PC-3 (cell line): ENCODE measurements at regions not wholly inside any gene's neighbourhood (a gene's known extent, or its start where the extent isn't known, plus 50 kb on each side); places are given as distances from the start of the nearest gene placed in this dataset.

Experiments used
- ATAC-seq: fragments of 200-7000 bp; cut with Tn5 transposase; 2 replicates; pipeline ENCODE4 v1.9.1; 2020; ENCODE audit warnings: mild to moderate bottlenecking, moderate library complexity
- BruUV-seq: library from RNA; stranded (reverse); fragments of 400-500 nt; replicated peaks from 2 replicates; lab custom pipeline; 2021; lab: Mats Ljungman, UMichigan
- CTCF ChIA-PET: fragments of 300-600 bp; sonication (Branson Sonifier 250); formaldehyde crosslinking; loops from one replicate; lab custom pipeline; 2022; ENCODE audit warnings: antibody characterized with exemption; lab: Charles Lee
- POLR2A ChIA-PET: fragments of 300-600 bp; sonication (Branson Sonifier 250); formaldehyde crosslinking; loops from one replicate; lab custom pipeline; 2022; ENCODE audit warnings: antibody characterized with exemption; ENCODE audit not compliant: unreplicated experiment; lab: Charles Lee
- DNase-seq: peaks from one replicate; pipeline ENCODE4 v3.0.0-alpha.2; 2015
- H2AFZ ChIP-seq: fragments of 300-600 bp; sonication (generic); 2 replicates; pipeline ENCODE4 v1.6.0; 2016; ENCODE audit warnings: antibody characterized with exemption, low read length
- H3F3A ChIP-seq: fragments of 300-600 bp; sonication (generic); one replicate; pipeline ENCODE4 v1.6.0; 2017; ENCODE audit warnings: antibody characterized with exemption, low read length, control low read depth, mild to moderate bottlenecking; ENCODE audit not compliant: unreplicated experiment
- H3K27ac ChIP-seq: fragments of 300-600 bp; sonication (generic); 2 replicates; pipeline ENCODE4 v1.5.1; 2016; ENCODE audit warnings: mild to moderate bottlenecking, low read length
- H3K27me3 ChIP-seq: fragments of 300-600 bp; sonication (generic); 2 replicates; pipeline ENCODE4 v1.6.1; 2016; ENCODE audit warnings: low read length, mixed read lengths
- H3K36me3 ChIP-seq: fragments of 300-600 bp; sonication (generic); 2 replicates; pipeline ENCODE4 v1.6.1; 2016; ENCODE audit warnings: low read depth, mixed run types, low read length, mixed read lengths
- H3K4me1 ChIP-seq: fragments of 300-600 bp; sonication (generic); 2 replicates; pipeline ENCODE4 v1.5.1; 2016; ENCODE audit warnings: low read length; ENCODE audit not compliant: insufficient read depth
- H3K4me2 ChIP-seq: fragments of 300-600 bp; sonication (generic); 2 replicates; pipeline ENCODE4 v1.6.0; 2016; ENCODE audit warnings: low read length
- H3K4me3 ChIP-seq: fragments of 300-600 bp; sonication (generic); 2 replicates; pipeline ENCODE4 v1.5.1; 2016; ENCODE audit warnings: mild to moderate bottlenecking, low read length, mixed read lengths
- H3K79me2 ChIP-seq: fragments of 300-600 bp; sonication (generic); 2 replicates; pipeline ENCODE4 v1.6.1; 2017; ENCODE audit warnings: low read length, mixed read lengths
- H3K9ac ChIP-seq: fragments of 300-600 bp; sonication (generic); 2 replicates; pipeline ENCODE4 v1.6.0; 2016; ENCODE audit warnings: mild to moderate bottlenecking, low read length
- H3K9me2 ChIP-seq: fragments of 300-600 bp; sonication (generic); replicated peaks from 2 replicates; pipeline ENCODE4 v1.6.1; 2016; ENCODE audit warnings: mixed run types, low read length, mixed read lengths
- H3K9me3 ChIP-seq: fragments of 300-600 bp; sonication (generic); 2 replicates; pipeline ENCODE4 v1.6.1; 2016; ENCODE audit warnings: low read length, mixed read lengths
- H4K20me1 ChIP-seq: fragments of 300-600 bp; sonication (generic); 2 replicates; pipeline ENCODE4 v1.6.1; 2016; ENCODE audit warnings: low read length, mixed read lengths
- EZH2 ChIP-seq: fragments of 300-600 bp; sonication (generic); IDR thresholded peaks from one replicate; pipeline ENCODE4 v1.6.1; 2017; ENCODE audit warnings: antibody characterized with exemption, mild to moderate bottlenecking, low read length; ENCODE audit not compliant: unreplicated experiment
- EZH2phosphoT487 ChIP-seq: fragments of 300-600 bp; sonication (generic); IDR thresholded peaks from 2 replicates; pipeline ENCODE4 v1.6.1; 2018; ENCODE audit warnings: mild to moderate bottlenecking, antibody characterized with exemption, low read length, borderline replicate concordance
- intact Hi-C: fragments of 100-400 bp; cut with micrococcal nuclease; formaldehyde crosslinking; loops from 2 replicates; pipeline ENCODE4 v1.9.0; 2023
- TF ChIP-seq, protein P1 (sequence below): fragments of 300-600 bp; sonication (generic); conservative IDR thresholded peaks from 2 replicates; pipeline ENCODE4 v1.5.1; 2017; ENCODE audit warnings: antibody characterized with exemption, low read depth, mild to moderate bottlenecking, low read length

GRCh38 chr9:2321523-2322148 lies 300.0 kb upstream of the VLDLR start:
- H2AFZ ChIP-seq: no peak overlapping the region
- H4K20me1 ChIP-seq: no peaks in the 10 kb centered on the region
- H3F3A ChIP-seq: no peaks in the 10 kb centered on the region
- no peak for ATAC-seq
- no peaks in the 10 kb centered on the region for H3K79me2 ChIP-seq
- no peak overlapping the region for H3K4me3 ChIP-seq
- POLR2A ChIA-PET: no interaction called here
- no peaks in the 10 kb centered on the region for H3K9me2 ChIP-seq
- no peaks in the 10 kb centered on the region for H3K27me3 ChIP-seq
- intact Hi-C loops: no loop called here
- BruUV-seq: no TSS peak
- TF ChIP-seq, protein P1, sequence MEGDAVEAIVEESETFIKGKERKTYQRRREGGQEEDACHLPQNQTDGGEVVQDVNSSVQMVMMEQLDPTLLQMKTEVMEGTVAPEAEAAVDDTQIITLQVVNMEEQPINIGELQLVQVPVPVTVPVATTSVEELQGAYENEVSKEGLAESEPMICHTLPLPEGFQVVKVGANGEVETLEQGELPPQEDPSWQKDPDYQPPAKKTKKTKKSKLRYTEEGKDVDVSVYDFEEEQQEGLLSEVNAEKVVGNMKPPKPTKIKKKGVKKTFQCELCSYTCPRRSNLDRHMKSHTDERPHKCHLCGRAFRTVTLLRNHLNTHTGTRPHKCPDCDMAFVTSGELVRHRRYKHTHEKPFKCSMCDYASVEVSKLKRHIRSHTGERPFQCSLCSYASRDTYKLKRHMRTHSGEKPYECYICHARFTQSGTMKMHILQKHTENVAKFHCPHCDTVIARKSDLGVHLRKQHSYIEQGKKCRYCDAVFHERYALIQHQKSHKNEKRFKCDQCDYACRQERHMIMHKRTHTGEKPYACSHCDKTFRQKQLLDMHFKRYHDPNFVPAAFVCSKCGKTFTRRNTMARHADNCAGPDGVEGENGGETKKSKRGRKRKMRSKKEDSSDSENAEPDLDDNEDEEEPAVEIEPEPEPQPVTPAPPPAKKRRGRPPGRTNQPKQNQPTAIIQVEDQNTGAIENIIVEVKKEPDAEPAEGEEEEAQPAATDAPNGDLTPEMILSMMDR: peak; percentile 36; the same call in 1 of the 2 replicates
- no peak for TF ChIP-seq EZH2
- no peak for DNase-seq
- CTCF ChIA-PET: no interaction called here
- H3K4me1 ChIP-seq: no peaks in the 10 kb centered on the region
- H3K9ac ChIP-seq: no peak overlapping the region
- no peaks in the 10 kb centered on the region for H3K36me3 ChIP-seq
- no peaks in the 10 kb centered on the region for H3K9me3 ChIP-seq
- no peak overlapping the region for H3K27ac ChIP-seq
- no peak overlapping the region for H3K4me2 ChIP-seq

DNA sequence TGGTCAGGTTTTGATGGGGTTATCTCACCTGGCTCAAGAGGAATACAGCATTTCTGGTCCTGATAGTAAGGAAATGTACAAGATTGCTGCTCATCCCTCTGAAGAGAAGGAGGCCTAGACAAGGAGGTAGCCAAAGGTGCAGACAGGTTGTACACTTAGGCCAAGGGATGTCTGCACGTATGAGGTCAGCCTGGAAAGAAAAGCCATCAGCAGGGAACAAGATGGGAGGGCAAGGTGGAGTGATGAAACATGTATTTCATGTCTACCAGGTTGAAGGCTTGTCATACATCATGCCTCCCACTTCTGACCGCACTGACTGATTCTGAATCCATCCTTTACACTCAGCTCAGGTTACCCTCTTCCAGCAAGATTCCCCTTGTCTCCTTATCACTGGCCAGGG lies 296.8 kb upstream of the VLDLR start:
- Histone ChIP-seq H3K79me2 (no peaks in the 10 kb centered on the region), H3K27me3 (no peaks in the 10 kb centered on the region), H3K36me3 (no peaks in the 10 kb centered on the region), H3K9me2 (no peaks in the 10 kb centered on the region), H4K20me1 (no peaks in the 10 kb centered on the region), H3K4me3 (no peak overlapping the region), H3K4me1 (no peaks in the 10 kb centered on the region), H3K9ac (no peak overlapping the region), H3K27ac (no peak overlapping the region), H2AFZ (no peak overlapping the region), H3K4me2 (no peak overlapping the region), H3F3A (no peaks in the 10 kb centered on the region), H3K9me3 (no peaks in the 10 kb centered on the region)
- ATAC-seq: no peak
- TF ChIP-seq EZH2: no peak
- no peak for TF ChIP-seq EZH2phosphoT487
- TF ChIP-seq, protein P1: no peak
- intact Hi-C loops: no loop called here
- no TSS peak for BruUV-seq
- POLR2A ChIA-PET: no interaction called here
- no peak for DNase-seq
- CTCF ChIA-PET: no interaction called here

DNA sequence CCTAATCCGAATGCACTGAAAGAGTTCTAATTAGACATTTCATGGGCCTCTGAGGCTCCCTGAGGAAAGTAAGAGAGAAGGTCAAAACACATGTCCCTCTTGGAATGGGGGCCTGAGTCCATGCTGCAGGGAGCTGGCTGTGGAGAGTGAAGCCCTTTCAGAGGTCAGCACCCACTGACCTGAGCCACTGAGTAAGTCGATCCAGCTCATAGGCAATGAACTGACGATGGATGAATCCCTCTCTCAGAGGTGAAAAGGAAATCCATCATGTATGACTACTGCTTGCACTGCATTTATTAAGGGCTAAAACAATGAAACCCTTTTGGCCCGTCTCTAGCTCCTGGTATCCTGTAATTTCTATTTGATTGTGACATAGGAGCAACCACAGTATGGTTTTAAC lies 288.9 kb upstream of the VLDLR start:
- H4K20me1 ChIP-seq: no peaks in the 10 kb centered on the region
- ChIA-PET POLR2A (no interaction called here), CTCF (no interaction called here)
- no peaks in the 10 kb centered on the region for H3K4me1 ChIP-seq
- H3K9me2 ChIP-seq: no peaks in the 10 kb centered on the region
- BruUV-seq: no TSS peak
- H3K4me3 ChIP-seq: no peak overlapping the region
- H3K4me2 ChIP-seq: no peak overlapping the region
- DNase-seq: no peak
- no peak overlapping the region for H2AFZ ChIP-seq
- no peaks in the 10 kb centered on the region for H3K79me2 ChIP-seq
- H3F3A ChIP-seq: no peaks in the 10 kb centered on the region
- intact Hi-C loops: no loop called here
- no peak overlapping the region for H3K27ac ChIP-seq
- no peak overlapping the region for H3K9ac ChIP-seq
- ATAC-seq: no peak
- no peaks in the 10 kb centered on the region for H3K36me3 ChIP-seq
- H3K27me3 ChIP-seq: 0 out of 2 replicates have a peak, but pooled peaks cover 4% of the 10 kb centered on the region
- TF ChIP-seq, protein P1: no peak
- no peak for TF ChIP-seq EZH2
- TF ChIP-seq EZH2phosphoT487: no peak
- H3K9me3 ChIP-seq: no peaks in the 10 kb centered on the region
